ENCODE measurements at regions not wholly inside any gene's neighbourhood (a gene's known extent, or its start where the extent isn't known, plus 50 kb on each side); places are given as distances from the start of the nearest gene placed in this dataset.

GRCh38 chr14:83988275-83988674 lies 1541.7 kb upstream of the FLRT2 start:
- Mint-ChIP-seq H3K27ac (no peak overlapping the region), H3K9me3 (peaks cover 6% of the 10 kb centered on the region), H3K4me3 (no peak overlapping the region), H3K36me3 (ENCODE audit: low read depth) (no peaks in the 10 kb centered on the region), H3K4me1 (no peaks in the 10 kb centered on the region), H3K27me3 (no peaks in the 10 kb centered on the region)
- intact Hi-C loops (cut with micrococcal nuclease): no loop called here
- DNase-seq: no peak

DNA sequence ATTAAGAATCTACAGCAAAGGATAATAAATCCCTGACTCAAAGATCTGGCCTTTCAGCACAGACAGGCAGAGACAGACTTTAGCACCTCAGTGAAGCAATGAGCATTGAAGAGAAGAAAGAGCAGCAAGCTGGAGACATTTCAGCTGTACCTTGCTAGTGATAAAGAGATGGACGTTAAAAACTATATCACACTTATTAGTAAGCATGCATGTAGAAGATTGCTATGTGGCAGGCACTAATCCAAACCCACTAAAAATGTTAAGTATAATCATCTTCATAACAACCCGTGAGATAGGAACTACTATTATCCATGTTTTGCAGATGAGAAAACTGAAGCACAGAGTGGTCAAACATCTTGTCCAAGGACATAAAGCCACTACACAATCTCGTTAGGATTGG lies 1538.3 kb upstream of the FLRT2 start:
- no peak overlapping the region for H3K27ac Mint-ChIP-seq
- H3K27me3 Mint-ChIP-seq: no peaks in the 10 kb centered on the region
- H3K36me3 Mint-ChIP-seq (ENCODE audit: low read depth): no peaks in the 10 kb centered on the region
- intact Hi-C loops (cut with micrococcal nuclease): no loop called here
- H3K9me3 Mint-ChIP-seq: peaks cover 3% of the 10 kb centered on the region
- no peaks in the 10 kb centered on the region for H3K4me1 Mint-ChIP-seq
- DNase-seq: no peak
- H3K4me3 Mint-ChIP-seq: no peak overlapping the region

GRCh38 chr14:83992857-83993256 lies 1537.1 kb upstream of the FLRT2 start:
- Mint-ChIP-seq H3K36me3 (ENCODE audit: low read depth) (no peaks in the 10 kb centered on the region), H3K9me3 (peaks cover 3% of the 10 kb centered on the region), H3K4me1 (no peaks in the 10 kb centered on the region), H3K27me3 (no peaks in the 10 kb centered on the region), H3K4me3 (no peak overlapping the region), H3K27ac (no peak overlapping the region)
- no peak for DNase-seq
- intact Hi-C loops (cut with micrococcal nuclease): no loop called here

DNA sequence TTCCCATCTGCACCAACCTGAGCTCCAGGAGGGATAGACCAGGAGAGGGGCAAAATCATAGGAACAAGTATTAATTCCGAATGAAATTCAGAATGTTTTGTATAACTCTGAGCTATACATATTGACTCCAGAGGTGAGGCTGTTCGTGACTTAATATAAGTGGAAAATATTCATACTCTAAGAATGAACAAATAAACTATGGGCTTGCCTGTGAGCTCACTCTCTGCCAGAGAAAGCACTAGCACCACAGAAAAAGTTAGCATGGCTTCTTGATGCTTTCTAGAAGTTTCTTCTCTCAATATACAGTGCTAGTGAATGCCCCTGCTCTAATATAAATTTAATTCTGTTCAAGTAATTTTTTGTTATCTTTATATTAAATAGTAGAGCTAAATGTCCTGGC lies 1536.4 kb upstream of the FLRT2 start:
- no peak for DNase-seq
- no peaks in the 10 kb centered on the region for H3K27me3 Mint-ChIP-seq
- H3K4me1 Mint-ChIP-seq: no peaks in the 10 kb centered on the region
- H3K27ac Mint-ChIP-seq: no peak overlapping the region
- H3K4me3 Mint-ChIP-seq: no peak overlapping the region
- H3K9me3 Mint-ChIP-seq: peaks cover 3% of the 10 kb centered on the region
- intact Hi-C loops (cut with micrococcal nuclease): no loop called here
- H3K36me3 Mint-ChIP-seq (ENCODE audit: low read depth): no peaks in the 10 kb centered on the region

DNA sequence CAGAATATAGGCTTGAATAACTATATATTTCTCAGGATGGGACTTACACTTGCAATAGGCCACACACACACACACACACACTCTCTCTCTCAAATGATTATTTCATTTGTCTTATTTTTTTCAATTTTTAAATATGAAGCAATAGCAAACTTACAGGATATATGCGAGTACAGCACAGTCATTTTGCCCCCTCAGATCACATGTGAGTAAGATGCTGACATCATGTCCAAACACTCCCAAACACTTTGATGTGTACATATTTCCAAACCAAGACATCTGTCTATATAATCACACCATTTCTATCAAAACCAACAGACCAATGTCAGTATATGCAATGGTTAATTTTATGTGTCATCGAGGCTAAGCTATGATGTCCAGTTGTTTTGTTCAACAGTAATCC lies 1535.9 kb upstream of the FLRT2 start:
- Mint-ChIP-seq H3K9me3 (peaks cover 3% of the 10 kb centered on the region), H3K27ac (no peak overlapping the region), H3K27me3 (no peaks in the 10 kb centered on the region), H3K4me3 (no peak overlapping the region), H3K4me1 (no peaks in the 10 kb centered on the region), H3K36me3 (ENCODE audit: low read depth) (no peaks in the 10 kb centered on the region)
- intact Hi-C loops (cut with micrococcal nuclease): no loop called here
- no peak for DNase-seq

- H3K27ac Mint-ChIP-seq: no peak overlapping the region
- no peak for DNase-seq
- H3K9me3 Mint-ChIP-seq: peaks cover 2% of the 10 kb centered on the region
- intact Hi-C loops (cut with micrococcal nuclease): no loop called here
- no peaks in the 10 kb centered on the region for H3K27me3 Mint-ChIP-seq
- H3K4me1 Mint-ChIP-seq: no peaks in the 10 kb centered on the region
- no peak overlapping the region for H3K4me3 Mint-ChIP-seq
- no peaks in the 10 kb centered on the region for H3K36me3 Mint-ChIP-seq (ENCODE audit: low read depth)
These were observed 1528.9 kb upstream of the FLRT2 start for GRCh38 chr14:84001023-84001422.

- H3K4me1 Mint-ChIP-seq: no peaks in the 10 kb centered on the region
- DNase-seq: no peak
- no peak overlapping the region for H3K27ac Mint-ChIP-seq
- no peak overlapping the region for H3K4me3 Mint-ChIP-seq
- no peaks in the 10 kb centered on the region for H3K36me3 Mint-ChIP-seq (ENCODE audit: low read depth)
- H3K9me3 Mint-ChIP-seq: peaks cover 2% of the 10 kb centered on the region
- intact Hi-C loops (cut with micrococcal nuclease): no loop called here
- no peaks in the 10 kb centered on the region for H3K27me3 Mint-ChIP-seq
These were observed 1526.6 kb upstream of the FLRT2 start for GRCh38 chr14:84003346-84003745.

- Mint-ChIP-seq H3K9me3 (peaks cover 2% of the 10 kb centered on the region), H3K36me3 (ENCODE audit: low read depth) (no peaks in the 10 kb centered on the region), H3K27me3 (no peaks in the 10 kb centered on the region), H3K27ac (no peak overlapping the region), H3K4me1 (no peaks in the 10 kb centered on the region), H3K4me3 (no peak overlapping the region)
- no peak for DNase-seq
- intact Hi-C loops (cut with micrococcal nuclease): no loop called here
These were observed 1523.2 kb upstream of the FLRT2 start for GRCh38 chr14:84006643-84007155.

- intact Hi-C loops (cut with micrococcal nuclease): no loop called here
These were observed 1516.5 kb upstream of the FLRT2 start for GRCh38 chr14:84013424-84013823.

GRCh38 chr14:84017495-84017894 lies 1512.4 kb upstream of the FLRT2 start:
- H3K27me3 Mint-ChIP-seq: no peaks in the 10 kb centered on the region
- intact Hi-C loops (cut with micrococcal nuclease): no loop called here
- no peak for DNase-seq
- H3K9me3 Mint-ChIP-seq: no peaks in the 10 kb centered on the region
- no peak overlapping the region for H3K4me3 Mint-ChIP-seq
- H3K27ac Mint-ChIP-seq: no peak overlapping the region
- no peaks in the 10 kb centered on the region for H3K36me3 Mint-ChIP-seq (ENCODE audit: low read depth)
- no peaks in the 10 kb centered on the region for H3K4me1 Mint-ChIP-seq

More at GRCh38 chr14:84013424-84013823, 1516.5 kb upstream of the FLRT2 start:
- no peaks in the 10 kb centered on the region for H3K27me3 Mint-ChIP-seq
- H3K4me3 Mint-ChIP-seq: no peak overlapping the region
- no peak overlapping the region for H3K27ac Mint-ChIP-seq
- H3K9me3 Mint-ChIP-seq: no peaks in the 10 kb centered on the region
- no peaks in the 10 kb centered on the region for H3K4me1 Mint-ChIP-seq
- no peak for DNase-seq
- H3K36me3 Mint-ChIP-seq (ENCODE audit: low read depth): no peaks in the 10 kb centered on the region

DNA sequence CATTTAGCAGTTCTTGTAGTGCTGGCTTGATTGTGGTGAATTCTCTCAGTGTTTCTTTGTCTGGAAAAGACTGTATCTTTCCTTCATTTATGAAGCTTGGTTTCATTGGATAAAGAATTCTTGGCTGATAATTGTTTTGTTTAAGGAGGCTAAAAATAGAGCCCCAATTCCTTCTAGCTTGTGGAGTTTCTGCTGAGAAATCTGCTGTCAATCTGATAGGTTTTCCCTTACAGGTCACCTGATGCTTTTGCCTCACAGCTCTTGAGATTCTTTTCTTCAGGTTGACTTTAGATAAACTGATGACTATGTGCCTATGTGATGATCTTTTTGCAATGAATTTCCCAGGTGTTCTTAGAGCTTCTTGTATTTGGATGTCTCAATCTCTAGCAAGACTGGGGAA lies 1508.5 kb upstream of the FLRT2 start:
- H3K36me3 Mint-ChIP-seq (ENCODE audit: low read depth): no peaks in the 10 kb centered on the region
- H3K4me1 Mint-ChIP-seq: no peaks in the 10 kb centered on the region
- no peak for DNase-seq
- H3K9me3 Mint-ChIP-seq: peaks cover 9% of the 10 kb centered on the region
- H3K27me3 Mint-ChIP-seq: no peaks in the 10 kb centered on the region
- no peak overlapping the region for H3K27ac Mint-ChIP-seq
- intact Hi-C loops (cut with micrococcal nuclease): no loop called here
- H3K4me3 Mint-ChIP-seq: no peak overlapping the region

GRCh38 chr14:84024231-84024820 lies 1505.6 kb upstream of the FLRT2 start:
- DNase-seq: no peak
- peaks cover 9% of the 10 kb centered on the region for H3K9me3 Mint-ChIP-seq
- intact Hi-C loops (cut with micrococcal nuclease): no loop called here
- no peaks in the 10 kb centered on the region for H3K36me3 Mint-ChIP-seq (ENCODE audit: low read depth)
- no peak overlapping the region for H3K4me3 Mint-ChIP-seq
- no peak overlapping the region for H3K27ac Mint-ChIP-seq
- no peaks in the 10 kb centered on the region for H3K27me3 Mint-ChIP-seq
- no peaks in the 10 kb centered on the region for H3K4me1 Mint-ChIP-seq

GRCh38 chr14:84025106-84026012 lies 1504.6 kb upstream of the FLRT2 start:
- Mint-ChIP-seq H3K9me3 (peaks cover 9% of the 10 kb centered on the region), H3K27ac (no peak overlapping the region), H3K4me3 (no peak overlapping the region), H3K36me3 (ENCODE audit: low read depth) (no peaks in the 10 kb centered on the region), H3K27me3 (no peaks in the 10 kb centered on the region), H3K4me1 (no peaks in the 10 kb centered on the region)
- intact Hi-C loops (cut with micrococcal nuclease): no loop called here
- DNase-seq: no peak

DNA sequence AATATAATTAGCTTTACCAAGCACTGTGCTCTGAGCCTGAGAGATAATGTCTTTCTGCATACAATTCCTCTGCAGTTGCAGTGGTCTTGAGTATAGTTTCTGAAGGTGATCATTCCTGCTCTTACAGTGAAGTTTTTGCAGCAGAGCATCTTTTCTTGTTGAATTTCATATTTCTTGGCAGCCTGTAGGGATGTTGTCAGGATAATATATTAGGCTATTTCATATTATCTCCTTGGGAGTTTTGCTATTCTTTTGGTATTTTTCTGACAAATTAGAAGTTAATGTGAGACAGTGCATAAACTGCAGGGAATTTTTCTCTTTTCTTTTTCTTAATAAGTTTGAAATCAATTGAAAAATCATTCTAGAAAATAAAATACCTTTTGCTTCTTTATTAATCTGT lies 1502.6 kb upstream of the FLRT2 start:
- DNase-seq: no peak
- no peaks in the 10 kb centered on the region for H3K36me3 Mint-ChIP-seq (ENCODE audit: low read depth)
- peaks cover 9% of the 10 kb centered on the region for H3K9me3 Mint-ChIP-seq
- intact Hi-C loops (cut with micrococcal nuclease): no loop called here
- no peak overlapping the region for H3K27ac Mint-ChIP-seq
- H3K27me3 Mint-ChIP-seq: no peaks in the 10 kb centered on the region
- H3K4me3 Mint-ChIP-seq: no peak overlapping the region
- H3K4me1 Mint-ChIP-seq: no peaks in the 10 kb centered on the region
